Keratinocyte (primary cell): ENCODE measurements at regions not wholly inside any gene's neighbourhood (a gene's known extent, or its start where the extent isn't known, plus 50 kb on each side); places are given as distances from the start of the nearest gene placed in this dataset.

Source experiments
- DNase-seq: peaks from one replicate; pipeline ENCODE4 v3.0.0-alpha.2; 2011; ENCODE audit warnings: low read depth, missing footprints, low spot score
- FAIRE-seq: peaks from 2 replicates; lab custom pipeline; 2011; peaks lifted over from hg19 to GRCh38; lab: Jason Lieb, UNC
- H2AFZ ChIP-seq: 2 replicates; pipeline ENCODE4 v1.6.0; 2012; ENCODE audit warnings: low read length, control low read depth, inconsistent platforms; ENCODE audit not compliant: control insufficient read depth
- H3K27ac ChIP-seq: 2 replicates; pipeline ENCODE4 v1.5.1; 2011; ENCODE audit warnings: low read length; ENCODE audit not compliant: control insufficient read depth, insufficient read depth
- H3K27me3 ChIP-seq: 3 replicates; pipeline ENCODE4 v1.6.0; 2011; ENCODE audit warnings: low read length; ENCODE audit not compliant: control insufficient read depth, insufficient read depth; ENCODE audit errors: extremely low read depth
- H3K36me3 ChIP-seq, 2 experiments: 2 replicates in 1 of 2; 3 replicates in 1 of 2; pipeline ENCODE4 v1.5.1; 2011; ENCODE audit warnings: low read length in 2 of 2, mild to moderate bottlenecking in 1 of 2; ENCODE audit not compliant: control insufficient read depth in 2 of 2, insufficient read depth in 2 of 2; ENCODE audit errors: extremely low read depth in 1 of 2
- H3K4me1 ChIP-seq: 3 replicates; pipeline ENCODE4 v1.5.1; 2011; ENCODE audit warnings: low read length; ENCODE audit not compliant: control insufficient read depth, insufficient read depth; ENCODE audit errors: extremely low read depth
- H3K4me2 ChIP-seq: 3 replicates; pipeline ENCODE4 v1.6.0; 2011; ENCODE audit warnings: low read depth, low read length; ENCODE audit not compliant: control insufficient read depth, insufficient read depth; ENCODE audit errors: extremely low read depth
- H3K4me3 ChIP-seq, 3 experiments: fragments of 200-600 bp in 1 of 3; sonication (generic) in 1 of 3; 2 replicates in 2 of 3; 3 replicates in 1 of 3; pipeline ENCODE4 v1.5.1; 2011 to 2016; ENCODE audit warnings: low read length in 3 of 3, mild to moderate bottlenecking in 3 of 3, control low read depth in 2 of 3, inconsistent platforms in 1 of 3, low read depth in 1 of 3, mixed read lengths in 1 of 3, mixed run types in 1 of 3, moderate library complexity in 1 of 3; ENCODE audit not compliant: control insufficient read depth in 2 of 3, insufficient read depth in 2 of 3; ENCODE audit errors: extremely low read depth in 1 of 3
- H3K79me2 ChIP-seq: 2 replicates; pipeline ENCODE4 v1.6.0; 2012; ENCODE audit warnings: low read length; ENCODE audit not compliant: control insufficient read depth, insufficient read depth
- H3K9ac ChIP-seq: 3 replicates; pipeline ENCODE4 v1.6.0; 2011; ENCODE audit warnings: low read length; ENCODE audit not compliant: control insufficient read depth, insufficient read depth; ENCODE audit errors: extremely low read depth
- H3K9me1 ChIP-seq: 3 replicates; pipeline ENCODE4 v1.6.0; 2011; ENCODE audit warnings: low read length; ENCODE audit not compliant: control insufficient read depth, insufficient read depth; ENCODE audit errors: extremely low read depth
- H3K9me3 ChIP-seq: 2 replicates; pipeline ENCODE4 v1.5.1; 2012; ENCODE audit warnings: low read depth, low read length; ENCODE audit not compliant: control insufficient read depth
- H4K20me1 ChIP-seq: 3 replicates; pipeline ENCODE4 v1.6.0; 2011; ENCODE audit warnings: low read length; ENCODE audit not compliant: control insufficient read depth, insufficient read depth; ENCODE audit errors: extremely low read depth
- CTCF ChIP-seq, 3 experiments: IDR thresholded peaks in 1 of 3; conservative IDR thresholded peaks in 1 of 3; optimal IDR thresholded peaks in 1 of 3; 2 replicates in 2 of 3; 3 replicates in 1 of 3; pipeline versions ENCODE3 to v1.5.1; 2011; ENCODE audit warnings: low read length in 3 of 3, mild to moderate bottlenecking in 3 of 3, moderate library complexity in 2 of 3, control low read depth in 1 of 3, inconsistent platforms in 1 of 3; ENCODE audit not compliant: insufficient read depth in 2 of 3; ENCODE audit errors: extremely low read depth in 1 of 3
- EZH2 ChIP-seq: IDR thresholded peaks from one replicate; pipeline ENCODE4 v1.6.1; 2012; ENCODE audit warnings: inconsistent platforms, mild to moderate bottlenecking, low read length, moderate library complexity
- dilution Hi-C: fragments of 300-500 bp; cut with MboI; formaldehyde crosslinking; loops from one replicate; pipeline ENCODE4 v1.7.0; 2020; ENCODE audit warnings: low sequenced_read_pairs; ENCODE audit not compliant: extremely low pct_ligation_motif_present

GRCh38 chr2:104420953-104421352 lies 433.0 kb upstream of the POU3F3 start:
- Histone ChIP-seq H2AFZ (no peak overlapping the region), H4K20me1 (no peaks in the 10 kb centered on the region), H3K27ac (no peak overlapping the region), H3K4me1 (no peaks in the 10 kb centered on the region), H3K4me3 (no peak overlapping the region), H3K27me3 (no peaks in the 10 kb centered on the region), H3K4me2 (no peak overlapping the region), H3K79me2 (no peaks in the 10 kb centered on the region), H3K36me3 (no peaks in the 10 kb centered on the region), H3K9me3 (no peaks in the 10 kb centered on the region), H3K9me1 (no peaks in the 10 kb centered on the region), H3K9ac (no peak overlapping the region)
- no peak for TF ChIP-seq CTCF (optimal IDR thresholded peaks at IDR 0.05 in 1 of 3, IDR thresholded peaks at IDR 0.05 in 1 of 3, conservative IDR thresholded peaks at IDR 0.05 in 1 of 3; ENCODE audit: extremely low read depth in 1 of 3, insufficient read depth in 2 of 3, low read length in 3 of 3)
- TF ChIP-seq EZH2 = no peak
- DNase-seq (no peak), FAIRE-seq (no peak)
- dilution Hi-C loops = no loop called here

- TF ChIP-seq EZH2 (no peak), CTCF (optimal IDR thresholded peaks at IDR 0.05 in 1 of 3, IDR thresholded peaks at IDR 0.05 in 1 of 3, conservative IDR thresholded peaks at IDR 0.05 in 1 of 3; ENCODE audit: extremely low read depth in 1 of 3, insufficient read depth in 2 of 3, low read length in 3 of 3) (no peak)
- Histone ChIP-seq H3K79me2 (no peaks in the 10 kb centered on the region), H3K9me1 (no peaks in the 10 kb centered on the region), H3K4me2 (no peak overlapping the region), H3K27me3 (no peaks in the 10 kb centered on the region), H2AFZ (no peak overlapping the region), H3K4me3 (no peak overlapping the region), H3K9ac (no peak overlapping the region), H4K20me1 (no peaks in the 10 kb centered on the region), H3K4me1 (no peaks in the 10 kb centered on the region), H3K27ac (no peak overlapping the region), H3K9me3 (no peaks in the 10 kb centered on the region), H3K36me3 (no peaks in the 10 kb centered on the region)
- dilution Hi-C loops = loop anchor here (25.0 kb wide), 1 partner anchor 111 kb away; no protein-coding TSS in a partner anchor
- no peak for DNase-seq
- FAIRE-seq = no peak
These were observed 427.9 kb upstream of the POU3F3 start for GRCh38 chr2:104425850-104426595.
